H9 (cell line): ENCODE measurements at regions not wholly inside any gene's neighbourhood (a gene's known extent, or its start where the extent isn't known, plus 50 kb on each side); places are given as distances from the start of the nearest gene placed in this dataset.

Experiments
- DNase-seq: peaks from one replicate; pipeline ENCODE4 v3.0.0-alpha.2; 2017
- H2AFZ ChIP-seq: one replicate; pipeline ENCODE4 v1.6.1; 2013; ENCODE audit warnings: mild to moderate bottlenecking, low read length, control low read depth, moderate library complexity
- H2AK5ac ChIP-seq: 2 replicates; pipeline ENCODE4 v1.6.1; 2013; ENCODE audit warnings: low read length, control low read depth, mixed read lengths; ENCODE audit not compliant: insufficient read length
- H2BK120ac ChIP-seq: one replicate; pipeline ENCODE4 v1.6.1; 2013; ENCODE audit warnings: low read depth, mild to moderate bottlenecking, low read length, control low read depth, inconsistent platforms; ENCODE audit not compliant: poor library complexity, severe bottlenecking
- H2BK12ac ChIP-seq: 2 replicates; pipeline ENCODE4 v1.6.1; 2013; ENCODE audit warnings: low read length, control low read depth, mixed read lengths, low read depth; ENCODE audit not compliant: insufficient read length
- H2BK15ac ChIP-seq: 2 replicates; pipeline ENCODE4 v1.6.1; 2013; ENCODE audit warnings: low read depth, low read length, control low read depth
- H2BK20ac ChIP-seq: one replicate; pipeline ENCODE4 v1.6.1; 2013; ENCODE audit warnings: low read depth, mild to moderate bottlenecking, low read length, control low read depth, inconsistent platforms; ENCODE audit not compliant: poor library complexity, severe bottlenecking
- H2BK5ac ChIP-seq: 2 replicates; pipeline ENCODE4 v1.6.1; 2013; ENCODE audit warnings: low read length, control low read depth, mixed read lengths; ENCODE audit not compliant: insufficient read length
- H3K14ac ChIP-seq: 2 replicates; pipeline ENCODE4 v1.6.1; 2013; ENCODE audit warnings: low read length, control low read depth; ENCODE audit not compliant: insufficient read depth
- H3K18ac ChIP-seq: 2 replicates; pipeline ENCODE4 v1.6.1; 2013; ENCODE audit warnings: low read depth, mild to moderate bottlenecking, mixed read lengths, low read length, control low read depth; ENCODE audit not compliant: insufficient read length
- H3K23ac ChIP-seq: 2 replicates; pipeline ENCODE4 v1.6.1; 2013; ENCODE audit warnings: low read length, control low read depth, mixed read lengths, low read depth; ENCODE audit not compliant: insufficient read length
- H3K23me2 ChIP-seq: 2 replicates; pipeline ENCODE4 v1.6.1; 2013; ENCODE audit warnings: low read depth, mild to moderate bottlenecking, mixed read lengths, low read length, control low read depth; ENCODE audit not compliant: insufficient read length, poor library complexity, severe bottlenecking
- H3K27ac ChIP-seq: 2 replicates; pipeline ENCODE4 v1.5.1; 2013; ENCODE audit warnings: low read length, control low read depth, mixed read lengths, low read depth; ENCODE audit not compliant: insufficient read length
- H3K27me3 ChIP-seq: 2 replicates; pipeline ENCODE4 v1.6.1; 2013; ENCODE audit warnings: low read length, control low read depth, inconsistent platforms; ENCODE audit not compliant: insufficient read depth
- H3K4ac ChIP-seq: 2 replicates; pipeline ENCODE4 v1.6.1; 2013; ENCODE audit warnings: low read depth, mild to moderate bottlenecking, control low read depth, inconsistent platforms, low read length, moderate library complexity
- H3K4me1 ChIP-seq: 2 replicates; pipeline ENCODE4 v1.6.1; 2013; ENCODE audit warnings: low read length, control low read depth, inconsistent platforms; ENCODE audit not compliant: insufficient read depth
- H3K4me2 ChIP-seq: 2 replicates; pipeline ENCODE4 v1.6.1; 2013; ENCODE audit warnings: low read length, control low read depth, mixed read lengths; ENCODE audit not compliant: insufficient read length, insufficient read depth
- H3K56ac ChIP-seq: 2 replicates; pipeline ENCODE4 v1.6.1; 2013; ENCODE audit warnings: low read depth, mild to moderate bottlenecking, mixed read lengths, low read length, control low read depth; ENCODE audit not compliant: insufficient read length
- H3K79me1 ChIP-seq: 2 replicates; pipeline ENCODE4 v1.6.1; 2013; ENCODE audit warnings: low read depth, mild to moderate bottlenecking, moderate library complexity, low read length, control low read depth, inconsistent platforms; ENCODE audit not compliant: insufficient read depth, poor library complexity, severe bottlenecking
- H3K79me2 ChIP-seq: 2 replicates; pipeline ENCODE4 v1.6.1; 2013; ENCODE audit warnings: low read length, control low read depth, inconsistent platforms; ENCODE audit not compliant: insufficient read depth
- H3K9ac ChIP-seq: 2 replicates; pipeline ENCODE4 v1.6.1; 2013; ENCODE audit warnings: low read length, control low read depth, mixed read lengths; ENCODE audit not compliant: insufficient read length; ENCODE audit errors: extremely low read depth
- H3K9me3 ChIP-seq: one replicate; pipeline ENCODE4 v1.6.1; 2013; ENCODE audit warnings: low read depth, low read length, inconsistent platforms; ENCODE audit not compliant: control insufficient read depth
- H3T11ph ChIP-seq: one replicate; pipeline ENCODE4 v1.6.1; 2013; ENCODE audit warnings: mild to moderate bottlenecking, low read length, control low read depth, inconsistent platforms
- H4K20me1 ChIP-seq: one replicate; pipeline ENCODE4 v1.6.1; 2013; ENCODE audit not compliant: control insufficient read depth, insufficient read length, insufficient read depth
- H4K5ac ChIP-seq: 2 replicates; pipeline ENCODE4 v1.6.1; 2013; ENCODE audit warnings: low read depth, mild to moderate bottlenecking, mixed read lengths, low read length, control low read depth; ENCODE audit not compliant: insufficient read length
- H4K8ac ChIP-seq: replicated peaks from 2 replicates; pipeline ENCODE4 v1.6.1; 2013; ENCODE audit warnings: low read length, control low read depth, mixed read lengths, low read depth; ENCODE audit not compliant: insufficient read length
- H4K91ac ChIP-seq: 2 replicates; pipeline ENCODE4 v1.6.1; 2013; ENCODE audit warnings: low read depth, mild to moderate bottlenecking, moderate library complexity, mixed read lengths, low read length, control low read depth; ENCODE audit not compliant: insufficient read length
- H3K27ac Mint-ChIP-seq, 3 experiments: 2 replicates in 2 of 3; 3 replicates in 1 of 3; pipeline ENCODE4 v1.8.0; 2020 to 2021; ENCODE audit warnings: mixed read lengths in 3 of 3, mild to moderate bottlenecking in 1 of 3, moderate library complexity in 1 of 3
- H3K27me3 Mint-ChIP-seq: 2 replicates; pipeline ENCODE4 v1.8.0; 2021; ENCODE audit warnings: low read depth, mild to moderate bottlenecking, moderate library complexity, mixed read lengths
- H3K36me3 Mint-ChIP-seq, 3 experiments: 2 replicates in 2 of 3; 3 replicates in 1 of 3; pipeline ENCODE4 v1.8.0; 2020 to 2021; ENCODE audit warnings: low read depth in 3 of 3, mixed read lengths in 3 of 3; ENCODE audit not compliant: insufficient read depth in 1 of 3
- H3K4me1 Mint-ChIP-seq, 2 experiments: 2 replicates each; pipeline ENCODE4 v1.8.0; 2020; ENCODE audit warnings: mixed read lengths in 2 of 2
- H3K4me3 Mint-ChIP-seq, 2 experiments: 2 replicates in 1 of 2; 3 replicates in 1 of 2; pipeline ENCODE4 v1.8.0; 2020 to 2021; ENCODE audit warnings: mild to moderate bottlenecking in 2 of 2, mixed read lengths in 2 of 2, moderate library complexity in 1 of 2
- H3K9me3 Mint-ChIP-seq, 2 experiments: 2 replicates in 1 of 2; 3 replicates in 1 of 2; pipeline ENCODE4 v1.8.0; 2020; ENCODE audit warnings: mild to moderate bottlenecking in 2 of 2, mixed read lengths in 2 of 2, moderate library complexity in 1 of 2
- CTCF ChIP-seq: fragments of 200-600 bp; sonication (generic); conservative IDR thresholded peaks from 3 replicates; pipeline ENCODE4 v1.8.0; 2021; ENCODE audit warnings: antibody characterized with exemption, mild to moderate bottlenecking
- WGBS: extraction: QIAGEN DNeasy Blood & Tissue Kit; methylation state at CpG from one replicate; pipeline ENCODE4 v1.1.7; 2013; ENCODE audit warnings: missing lambda C conversion rate, low lambda C conversion rate, mixed read lengths; ENCODE audit not compliant: insufficient read length; ENCODE audit errors: extremely low coverage; 5-methylcytosine and 5-hydroxymethylcytosine counted together

- Histone ChIP-seq H3K9ac (no peak overlapping the region), H4K20me1 (no peaks in the 10 kb centered on the region)
Observed at GRCh38 chr21:21712748-21713520, 714.7 kb downstream of the NCAM2 start.

More at GRCh38 chr21:21712748-21713520, 714.7 kb downstream of the NCAM2 start:
- peaks cover 0 to 4% (median 0%) of the 10 kb centered on the region in 3 experiments; a peak in 1 of 7 replicates for H3K36me3 Mint-ChIP-seq
- H4K5ac ChIP-seq, result no peak overlapping the region
- H3K27ac ChIP-seq, result no peak overlapping the region
- H3T11ph ChIP-seq, result no peak overlapping the region
- H2AK5ac ChIP-seq, result no peak overlapping the region
- peaks cover 16 to 19% of the 10 kb centered on the region in 2 experiments for H3K4me1 Mint-ChIP-seq
- H3K23me2 ChIP-seq, result no peaks in the 10 kb centered on the region
- H3K4me3 Mint-ChIP-seq, result no peak overlapping the region; a peak in 1 of 5 replicates
- H2BK5ac ChIP-seq, result no peak overlapping the region
- H2BK20ac ChIP-seq, result no peak overlapping the region
- peak overlapping the region in 1 of 3 experiments; percentile 40; a peak in 1 of 7 replicates for H3K27ac Mint-ChIP-seq
- H2BK120ac ChIP-seq, result no peak overlapping the region
- no peaks in the 10 kb centered on the region for H3K27me3 ChIP-seq
- H3K79me1 ChIP-seq, result no peaks in the 10 kb centered on the region
- no peak overlapping the region for H2BK12ac ChIP-seq
- H2BK15ac ChIP-seq, result no peak overlapping the region
- no CpG with 5 or more reads among the region's 4 CpGs for WGBS
- H3K4me1 ChIP-seq, result peaks cover 5% of the 10 kb centered on the region; the same call in 1 of the 2 replicates
- H2AFZ ChIP-seq, result no peak overlapping the region
- no peak overlapping the region for H3K56ac ChIP-seq
- no peak overlapping the region for H3K14ac ChIP-seq
- H3K9me3 Mint-ChIP-seq, result peaks cover 0 to 5% of the 10 kb centered on the region in 2 experiments; a peak in 1 of 5 replicates
- no peak overlapping the region for H4K8ac ChIP-seq
- H3K27me3 Mint-ChIP-seq, result no peaks in the 10 kb centered on the region
- no peak for TF ChIP-seq CTCF
- H3K4ac ChIP-seq, result no peak overlapping the region
- H3K9me3 ChIP-seq, result no peaks in the 10 kb centered on the region
- H3K4me2 ChIP-seq, result no peak overlapping the region
- no peak overlapping the region for H4K91ac ChIP-seq
- H3K23ac ChIP-seq, result no peak overlapping the region
- no peak overlapping the region for H3K18ac ChIP-seq
- H3K79me2 ChIP-seq, result no peaks in the 10 kb centered on the region
- no peak for DNase-seq
